Endothelial cell of umbilical vein (primary cell): ENCODE measurements at regions not wholly inside any gene's neighbourhood (a gene's known extent, or its start where the extent isn't known, plus 50 kb on each side); places are given as distances from the start of the nearest gene placed in this dataset.

Source experiments
- BruUV-seq: library from RNA; stranded (reverse); fragments of 400-500 nt; replicated peaks from 2 replicates; lab custom pipeline; 2021; lab: Mats Ljungman, UMichigan
- CTCF ChIA-PET: fragments of 300-600, 350-600 bp; sonication (Branson Sonifier 250); formaldehyde crosslinking; loops from one replicate; lab custom pipeline; 2021; ENCODE audit warnings: antibody characterized with exemption, inconsistent platforms; lab: Charles Lee
- POLR2A ChIA-PET: fragments of 300-600, 350-600 bp; sonication (Branson Sonifier 250); formaldehyde crosslinking; loops from one replicate; lab custom pipeline; 2021; ENCODE audit warnings: antibody characterized with exemption, inconsistent platforms; lab: Charles Lee
- DNase-seq: peaks from one replicate; pipeline ENCODE4 v3.0.0-alpha.2; 2011; ENCODE audit warnings: low read depth, low spot score
- FAIRE-seq: peaks from 2 replicates; lab custom pipeline; 2011; peaks lifted over from hg19 to GRCh38; lab: Jason Lieb, UNC
- H2AFZ ChIP-seq: 2 replicates; pipeline ENCODE4 v1.6.0; 2012; ENCODE audit warnings: low read depth, low read length, control low read depth, inconsistent platforms
- H3K27ac ChIP-seq: 2 replicates; pipeline ENCODE4 v1.5.1; 2011; ENCODE audit warnings: low read depth, mild to moderate bottlenecking, control low read depth, low read length, moderate library complexity; ENCODE audit not compliant: insufficient read depth
- H3K27me3 ChIP-seq, 2 experiments: 2 replicates each; pipeline versions ENCODE4 v1.6.0 to v1.6.1; 2011; ENCODE audit warnings: low read length in 2 of 2, mixed read lengths in 1 of 2; ENCODE audit not compliant: control insufficient read depth in 2 of 2, insufficient read depth in 2 of 2
- H3K36me3 ChIP-seq, 2 experiments: 2 replicates in 1 of 2; 3 replicates in 1 of 2; pipeline ENCODE4 v1.5.1; 2011; ENCODE audit warnings: low read length in 2 of 2, mild to moderate bottlenecking in 1 of 2, moderate library complexity in 1 of 2; ENCODE audit not compliant: control insufficient read depth in 2 of 2, insufficient read depth in 2 of 2; ENCODE audit errors: extremely low read depth in 1 of 2
- H3K4me1 ChIP-seq: 3 replicates; pipeline ENCODE4 v1.5.1; 2011; ENCODE audit warnings: mild to moderate bottlenecking, low read length; ENCODE audit not compliant: control insufficient read depth, insufficient read depth; ENCODE audit errors: extremely low read depth
- H3K4me2 ChIP-seq: 2 replicates; pipeline ENCODE4 v1.6.1; 2011; ENCODE audit warnings: low read length, control low read depth, mixed read lengths; ENCODE audit not compliant: insufficient read depth
- H3K4me3 ChIP-seq, 3 experiments: fragments of 200-600 bp in 1 of 3; sonication (generic), shearing (Covaris generic) in 1 of 3; replicated peaks in 1 of 3; 2 replicates each; pipeline ENCODE4 v1.5.1; 2011 to 2016; ENCODE audit warnings: control low read depth in 3 of 3, low read length in 3 of 3, mild to moderate bottlenecking in 2 of 3, inconsistent platforms in 1 of 3, low read depth in 1 of 3, moderate library complexity in 1 of 3; ENCODE audit not compliant: insufficient read depth in 1 of 3
- H3K79me2 ChIP-seq: 2 replicates; pipeline ENCODE4 v1.6.0; 2012; ENCODE audit warnings: low read length, inconsistent platforms; ENCODE audit not compliant: control insufficient read depth, insufficient read depth
- H3K9ac ChIP-seq: replicated peaks from 2 replicates; pipeline ENCODE3; 2011; ENCODE audit warnings: low read length, control low read depth; ENCODE audit not compliant: insufficient read depth; ENCODE audit errors: extremely low read depth
- H3K9me1 ChIP-seq: replicated peaks from 3 replicates; pipeline ENCODE4 v1.6.0; 2011; ENCODE audit warnings: mild to moderate bottlenecking, low read length; ENCODE audit not compliant: control insufficient read depth, insufficient read depth; ENCODE audit errors: extremely low read depth
- H3K9me3 ChIP-seq: replicated peaks from 2 replicates; pipeline ENCODE4 v1.5.1; 2012; ENCODE audit warnings: low read length, inconsistent platforms; ENCODE audit not compliant: control insufficient read depth, insufficient read depth
- H4K20me1 ChIP-seq: replicated peaks from 2 replicates; pipeline ENCODE3; 2011; ENCODE audit warnings: mild to moderate bottlenecking, low read length; ENCODE audit not compliant: control insufficient read depth, insufficient read depth; ENCODE audit errors: extremely low read depth
- CTCF ChIP-seq, 2 donors: IDR thresholded peaks; 1 replicate in 1 of 2; 2 replicates in 1 of 2; pipeline ENCODE4 v1.5.1; 2011; ENCODE audit warnings: low read length in 2 of 2, mild to moderate bottlenecking in 2 of 2, moderate library complexity in 2 of 2, control low read depth in 1 of 2, inconsistent platforms in 1 of 2, low read depth in 1 of 2; ENCODE audit not compliant: insufficient read depth in 1 of 2; ENCODE audit errors: extremely low read depth in 1 of 2
- EZH2 ChIP-seq: IDR thresholded peaks from 2 replicates; pipeline ENCODE4 v1.6.1; 2012; ENCODE audit warnings: borderline replicate concordance, low read depth, mild to moderate bottlenecking, moderate library complexity, low read length, inconsistent platforms; ENCODE audit not compliant: severe bottlenecking
- FOS ChIP-seq: IDR thresholded peaks from 2 replicates; pipeline ENCODE4 v1.6.1; 2011; ENCODE audit warnings: mild to moderate bottlenecking, low read length, moderate library complexity, borderline replicate concordance; ENCODE audit not compliant: insufficient read depth
- GATA2 ChIP-seq: IDR thresholded peaks from 2 replicates; pipeline ENCODE4 v1.7.0; 2011; ENCODE audit warnings: low read depth, mild to moderate bottlenecking, moderate library complexity, mixed read lengths, low read length; ENCODE audit not compliant: insufficient read length, insufficient read depth
- JUN ChIP-seq: IDR thresholded peaks from 2 replicates; pipeline ENCODE4 v1.6.1; 2011; ENCODE audit warnings: borderline replicate concordance, low read depth; ENCODE audit not compliant: insufficient read length, insufficient read depth
- MYC ChIP-seq: IDR thresholded peaks from one replicate; pipeline ENCODE4 v1.6.1; 2011; ENCODE audit warnings: mild to moderate bottlenecking, low read depth, low read length
- POLR2A ChIP-seq: IDR thresholded peaks from 2 replicates; pipeline ENCODE4 v1.6.1; 2012; ENCODE audit warnings: low read depth, mild to moderate bottlenecking, control low read depth, low read length
- POLR2AphosphoS5 ChIP-seq: IDR thresholded peaks from 2 replicates; pipeline ENCODE4 v1.6.1; 2012; ENCODE audit warnings: low read depth, mild to moderate bottlenecking, control low read depth, low read length, moderate library complexity; ENCODE audit not compliant: insufficient read depth
- dilution Hi-C: fragments of 300-500 bp; cut with MboI; formaldehyde crosslinking; loops from one replicate; pipeline ENCODE4 v1.15.0; 2019; ENCODE audit warnings: low sequenced_read_pairs; ENCODE audit not compliant: extremely low pct_ligation_motif_present
- intact Hi-C: fragments of 100-400 bp; cut with micrococcal nuclease; formaldehyde crosslinking; loops from one replicate; pipeline ENCODE4 v1.10.0; 2022
- TF ChIP-seq, protein P1 (sequence below): IDR thresholded peaks from 2 replicates; pipeline ENCODE4 v1.6.1; 2011; ENCODE audit not compliant: insufficient read depth, insufficient read length

GRCh38 chr2:59256290-59256689 is 1015.2 kb upstream of the FANCL start:
- intact Hi-C loops: no loop called here
- Histone ChIP-seq H3K36me3 (no peaks in the 10 kb centered on the region), H2AFZ (no peak overlapping the region), H3K27me3 (no peaks in the 10 kb centered on the region), H3K4me3 (no peak overlapping the region), H3K9me1 (no peaks in the 10 kb centered on the region), H3K79me2 (no peaks in the 10 kb centered on the region), H3K9me3 (peaks cover 4% of the 10 kb centered on the region), H3K4me1 (no peaks in the 10 kb centered on the region), H3K27ac (no peak overlapping the region), H4K20me1 (no peaks in the 10 kb centered on the region), H3K4me2 (no peak overlapping the region), H3K9ac (no peak overlapping the region)
- dilution Hi-C loops: no loop called here
- FAIRE-seq (no peak), DNase-seq (no peak)
- ChIA-PET CTCF (no interaction called here), POLR2A (no interaction called here)
- BruUV-seq: no TSS peak
- TF ChIP-seq EZH2: no peak
- TF ChIP-seq POLR2A: no peak
- TF ChIP-seq GATA2: no peak
- TF ChIP-seq JUN: no peak
- no peak for TF ChIP-seq FOS
- no peak for TF ChIP-seq CTCF (IDR thresholded peaks at IDR 0.05; ENCODE audit: extremely low read depth in 1 of 2, insufficient read depth in 1 of 2, low read depth in 1 of 2, low read length in 2 of 2)
- no peak for TF ChIP-seq MYC
- no peak for TF ChIP-seq POLR2AphosphoS5
- TF ChIP-seq, protein P1, sequence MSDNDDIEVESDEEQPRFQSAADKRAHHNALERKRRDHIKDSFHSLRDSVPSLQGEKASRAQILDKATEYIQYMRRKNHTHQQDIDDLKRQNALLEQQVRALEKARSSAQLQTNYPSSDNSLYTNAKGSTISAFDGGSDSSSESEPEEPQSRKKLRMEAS: no peak
